H1 (cell line): ENCODE measurements at regions not wholly inside any gene's neighbourhood (a gene's known extent, or its start where the extent isn't known, plus 50 kb on each side); places are given as distances from the start of the nearest gene placed in this dataset.

Experiments used
- POLR2AphosphoS5 ChIP-seq: IDR thresholded peaks from 2 replicates; pipeline ENCODE4 v1.6.1; 2011; ENCODE audit warnings: low read depth, low read length
- TAF7 ChIP-seq: optimal IDR thresholded peaks from 2 replicates; pipeline ENCODE3; 2011; ENCODE audit warnings: low read depth, mild to moderate bottlenecking, inconsistent platforms, low read length, moderate library complexity, borderline replicate concordance
- TF ChIP-seq, protein P1 (sequence below): IDR thresholded peaks from 2 replicates; pipeline ENCODE4 v1.6.1; 2012; ENCODE audit warnings: low read length, inconsistent platforms

DNA sequence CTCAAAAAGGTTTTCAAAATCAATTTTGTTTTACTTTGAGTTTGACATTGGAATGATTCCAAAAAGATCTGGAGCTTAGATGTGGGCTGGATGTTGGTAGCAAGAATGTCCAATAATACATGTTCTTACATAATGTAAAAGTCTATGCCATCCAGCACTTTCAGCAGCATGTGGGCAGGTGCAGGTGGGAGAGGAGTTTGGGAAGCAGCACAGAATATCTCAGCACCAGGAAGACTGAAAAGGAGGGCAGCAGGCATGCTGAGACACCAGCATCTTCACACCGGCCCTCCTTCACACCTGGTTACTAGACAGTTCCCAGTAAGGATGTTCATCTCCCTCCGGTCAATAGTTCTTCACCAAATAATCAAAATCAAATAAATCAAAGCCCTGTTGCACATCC lies 166.6 kb downstream of the ZBTB18 start (continued):
- TF ChIP-seq TAF7 (no peak), POLR2AphosphoS5 (no peak)
- TF ChIP-seq, protein P1, sequence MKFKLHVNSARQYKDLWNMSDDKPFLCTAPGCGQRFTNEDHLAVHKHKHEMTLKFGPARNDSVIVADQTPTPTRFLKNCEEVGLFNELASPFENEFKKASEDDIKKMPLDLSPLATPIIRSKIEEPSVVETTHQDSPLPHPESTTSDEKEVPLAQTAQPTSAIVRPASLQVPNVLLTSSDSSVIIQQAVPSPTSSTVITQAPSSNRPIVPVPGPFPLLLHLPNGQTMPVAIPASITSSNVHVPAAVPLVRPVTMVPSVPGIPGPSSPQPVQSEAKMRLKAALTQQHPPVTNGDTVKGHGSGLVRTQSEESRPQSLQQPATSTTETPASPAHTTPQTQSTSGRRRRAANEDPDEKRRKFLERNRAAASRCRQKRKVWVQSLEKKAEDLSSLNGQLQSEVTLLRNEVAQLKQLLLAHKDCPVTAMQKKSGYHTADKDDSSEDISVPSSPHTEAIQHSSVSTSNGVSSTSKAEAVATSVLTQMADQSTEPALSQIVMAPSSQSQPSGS: no peak
